PC-9 (cell line): ENCODE measurements at regions not wholly inside any gene's neighbourhood (a gene's known extent, or its start where the extent isn't known, plus 50 kb on each side); places are given as distances from the start of the nearest gene placed in this dataset.
A peak's percentile ranks its signal among the peaks of the same experiment; 100 is the strongest.

Experiments used
- BruUV-seq: library from RNA; stranded (reverse); fragments of 400-500 nt; replicated peaks from 2 replicates; lab custom pipeline; 2021; lab: Mats Ljungman, UMichigan
- CTCF ChIA-PET: fragments of 300-600 bp; sonication (Branson Sonifier 250); formaldehyde crosslinking; loops from one replicate; lab custom pipeline; 2022; ENCODE audit warnings: antibody characterized with exemption; lab: Charles Lee
- POLR2A ChIA-PET: fragments of 300-600 bp; sonication (Branson Sonifier 250); formaldehyde crosslinking; loops from one replicate; lab custom pipeline; 2022; ENCODE audit warnings: antibody characterized with exemption; ENCODE audit not compliant: unreplicated experiment; lab: Charles Lee
- DNase-seq, 2 experiments: peaks; one replicate each; pipeline versions ENCODE4 v3.0.0 to v3.0.0-alpha.2; 2015 to 2022; ENCODE audit warnings: mixed read lengths in 1 of 2
- H2AFZ ChIP-seq: fragments of 200-600 bp; sonication (generic); 2 replicates; pipeline ENCODE4 v1.8.1; 2017; ENCODE audit warnings: antibody characterized with exemption
- H3F3A ChIP-seq: fragments of 200-600 bp; sonication (generic); 2 replicates; pipeline ENCODE4 v1.8.1; 2017; ENCODE audit warnings: antibody characterized with exemption, mild to moderate bottlenecking, low read depth; ENCODE audit not compliant: insufficient read depth
- H3K27ac ChIP-seq: fragments of 200-600 bp; sonication (generic); 2 replicates; pipeline ENCODE4 v1.6.1; 2016; ENCODE audit warnings: mixed run types
- H3K27me3 ChIP-seq: fragments of 200-600 bp; sonication (generic); 2 replicates; pipeline ENCODE4 v1.6.1; 2016; ENCODE audit warnings: low read depth, mixed run types; ENCODE audit not compliant: insufficient read depth
- H3K36me3 ChIP-seq: fragments of 200-600 bp; sonication (generic); 2 replicates; pipeline ENCODE4 v1.6.1; 2016; ENCODE audit warnings: low read depth, mixed run types
- H3K4me1 ChIP-seq: fragments of 200-600 bp; sonication (generic); replicated peaks from 2 replicates; pipeline ENCODE4 v1.6.1; 2016; ENCODE audit warnings: mixed run types; ENCODE audit not compliant: insufficient read depth
- H3K4me2 ChIP-seq: fragments of 200-600 bp; sonication (generic); 2 replicates; pipeline ENCODE4 v1.6.1; 2017; ENCODE audit warnings: mixed run types
- H3K4me3 ChIP-seq: fragments of 200-600 bp; sonication (generic); 2 replicates; pipeline ENCODE4 v1.6.1; 2016; ENCODE audit warnings: mixed run types
- H3K79me2 ChIP-seq: fragments of 200-600 bp; sonication (generic); 2 replicates; pipeline ENCODE4 v1.6.1; 2017; ENCODE audit warnings: low read depth, mixed run types
- H3K9me2 ChIP-seq: fragments of 200-600 bp; sonication (generic); 2 replicates; pipeline ENCODE4 v1.8.1; 2017; ENCODE audit warnings: mild to moderate bottlenecking; ENCODE audit not compliant: insufficient read depth
- H3K9me3 ChIP-seq: fragments of 200-600 bp; sonication (generic); 2 replicates; pipeline ENCODE4 v1.8.1; 2016; ENCODE audit warnings: low read depth; ENCODE audit not compliant: insufficient read depth
- H4K20me1 ChIP-seq: fragments of 200-600 bp; sonication (generic); 2 replicates; pipeline ENCODE4 v1.8.1; 2017; ENCODE audit not compliant: insufficient read depth
- CTCF ChIP-seq: fragments of 200-600 bp; sonication (generic); conservative IDR thresholded peaks from 2 replicates; pipeline ENCODE4 v1.6.1; 2017; ENCODE audit warnings: mixed run types, antibody characterized with exemption, mild to moderate bottlenecking, moderate library complexity
- EZH2 ChIP-seq: fragments of 200-600 bp; sonication (generic); IDR thresholded peaks from 2 replicates; pipeline ENCODE4 v1.8.0; 2017; ENCODE audit warnings: antibody characterized with exemption, low read depth
- intact Hi-C: fragments of 100-400 bp; cut with micrococcal nuclease; formaldehyde crosslinking; loops from one replicate; pipeline ENCODE4 v1.10.0; 2022; ENCODE audit not compliant: unreplicated experiment

GRCh38 chr14:96663076-96663475 lies 134.1 kb upstream of the VRK1 start:
- H3K9me3 ChIP-seq: no peaks in the 10 kb centered on the region
- H3K27me3 ChIP-seq: peaks cover 55% of the 10 kb centered on the region
- no peaks in the 10 kb centered on the region for H3K36me3 ChIP-seq
- TF ChIP-seq CTCF (no peak), EZH2 (no peak)
- ChIA-PET CTCF (no interaction called here), POLR2A (no interaction called here)
- no peak overlapping the region for H3K27ac ChIP-seq
- H3K79me2 ChIP-seq: no peaks in the 10 kb centered on the region
- H2AFZ ChIP-seq: no peak overlapping the region
- H3K9me2 ChIP-seq: no peaks in the 10 kb centered on the region
- H4K20me1 ChIP-seq: no peaks in the 10 kb centered on the region
- BruUV-seq: no TSS peak
- intact Hi-C loops: no loop called here
- no peaks in the 10 kb centered on the region for H3F3A ChIP-seq
- no peaks in the 10 kb centered on the region for H3K4me1 ChIP-seq
- no peak for DNase-seq
- H3K4me2 ChIP-seq: no peak overlapping the region
- no peak overlapping the region for H3K4me3 ChIP-seq

GRCh38 chr14:96663491-96664067 lies 133.6 kb upstream of the VRK1 start:
- no peaks in the 10 kb centered on the region for H3K9me2 ChIP-seq
- H3K4me3 ChIP-seq: no peak overlapping the region; the same call in 1 of the 2 replicates
- peak overlapping the region; percentile 42; the same call in 1 of the 2 replicates for H3K4me2 ChIP-seq
- H3K9me3 ChIP-seq: no peaks in the 10 kb centered on the region
- no TSS peak for BruUV-seq
- POLR2A ChIA-PET: no interaction called here
- H3K27ac ChIP-seq: no peak overlapping the region
- H3F3A ChIP-seq: no peaks in the 10 kb centered on the region
- H4K20me1 ChIP-seq: no peaks in the 10 kb centered on the region
- H3K36me3 ChIP-seq: no peaks in the 10 kb centered on the region
- H3K4me1 ChIP-seq: no peaks in the 10 kb centered on the region
- CTCF ChIA-PET: no interaction called here
- peak overlapping the region; percentile 11; the same call in 1 of the 2 replicates for H2AFZ ChIP-seq
- peaks cover 50% of the 10 kb centered on the region for H3K27me3 ChIP-seq
- H3K79me2 ChIP-seq: no peaks in the 10 kb centered on the region
- TF ChIP-seq EZH2: no peak
- no peak for TF ChIP-seq CTCF
- intact Hi-C loops: no loop called here
- no peak for DNase-seq

GRCh38 chr14:96666088-96666487 lies 131.1 kb upstream of the VRK1 start:
- no peaks in the 10 kb centered on the region for H3K4me1 ChIP-seq
- DNase-seq: no peak
- no peaks in the 10 kb centered on the region for H3K9me2 ChIP-seq
- intact Hi-C loops: no loop called here
- H3K27me3 ChIP-seq: peaks cover 43% of the 10 kb centered on the region
- no TSS peak for BruUV-seq
- H3K9me3 ChIP-seq: no peaks in the 10 kb centered on the region
- no peaks in the 10 kb centered on the region for H4K20me1 ChIP-seq
- H3K4me3 ChIP-seq: no peak overlapping the region
- CTCF ChIA-PET: no interaction called here
- no peak overlapping the region for H3K27ac ChIP-seq
- H3K79me2 ChIP-seq: no peaks in the 10 kb centered on the region
- no peak for TF ChIP-seq CTCF
- TF ChIP-seq EZH2: no peak
- no peaks in the 10 kb centered on the region for H3K36me3 ChIP-seq
- H3F3A ChIP-seq: no peaks in the 10 kb centered on the region
- POLR2A ChIA-PET: no interaction called here
- H2AFZ ChIP-seq: no peak overlapping the region
- no peak overlapping the region for H3K4me2 ChIP-seq
